H9 (cell line): ENCODE measurements at regions not wholly inside any gene's neighbourhood (a gene's known extent, or its start where the extent isn't known, plus 50 kb on each side); places are given as distances from the start of the nearest gene placed in this dataset.

Experiments used
- DNase-seq: peaks from one replicate; pipeline ENCODE4 v3.0.0-alpha.2; 2017
- H2AFZ ChIP-seq: one replicate; pipeline ENCODE4 v1.6.1; 2013; ENCODE audit warnings: mild to moderate bottlenecking, low read length, control low read depth, moderate library complexity
- H2AK5ac ChIP-seq: 2 replicates; pipeline ENCODE4 v1.6.1; 2013; ENCODE audit warnings: low read length, control low read depth, mixed read lengths; ENCODE audit not compliant: insufficient read length
- H2BK120ac ChIP-seq: one replicate; pipeline ENCODE4 v1.6.1; 2013; ENCODE audit warnings: low read depth, mild to moderate bottlenecking, low read length, control low read depth, inconsistent platforms; ENCODE audit not compliant: poor library complexity, severe bottlenecking
- H2BK12ac ChIP-seq: 2 replicates; pipeline ENCODE4 v1.6.1; 2013; ENCODE audit warnings: low read length, control low read depth, mixed read lengths, low read depth; ENCODE audit not compliant: insufficient read length
- H2BK15ac ChIP-seq: 2 replicates; pipeline ENCODE4 v1.6.1; 2013; ENCODE audit warnings: low read depth, low read length, control low read depth
- H2BK20ac ChIP-seq: one replicate; pipeline ENCODE4 v1.6.1; 2013; ENCODE audit warnings: low read depth, mild to moderate bottlenecking, low read length, control low read depth, inconsistent platforms; ENCODE audit not compliant: poor library complexity, severe bottlenecking
- H2BK5ac ChIP-seq: 2 replicates; pipeline ENCODE4 v1.6.1; 2013; ENCODE audit warnings: low read length, control low read depth, mixed read lengths; ENCODE audit not compliant: insufficient read length
- H3K14ac ChIP-seq: 2 replicates; pipeline ENCODE4 v1.6.1; 2013; ENCODE audit warnings: low read length, control low read depth; ENCODE audit not compliant: insufficient read depth
- H3K18ac ChIP-seq: 2 replicates; pipeline ENCODE4 v1.6.1; 2013; ENCODE audit warnings: low read depth, mild to moderate bottlenecking, mixed read lengths, low read length, control low read depth; ENCODE audit not compliant: insufficient read length
- H3K23ac ChIP-seq: 2 replicates; pipeline ENCODE4 v1.6.1; 2013; ENCODE audit warnings: low read length, control low read depth, mixed read lengths, low read depth; ENCODE audit not compliant: insufficient read length
- H3K23me2 ChIP-seq: 2 replicates; pipeline ENCODE4 v1.6.1; 2013; ENCODE audit warnings: low read depth, mild to moderate bottlenecking, mixed read lengths, low read length, control low read depth; ENCODE audit not compliant: insufficient read length, poor library complexity, severe bottlenecking
- H3K27ac ChIP-seq: 2 replicates; pipeline ENCODE4 v1.5.1; 2013; ENCODE audit warnings: low read length, control low read depth, mixed read lengths, low read depth; ENCODE audit not compliant: insufficient read length
- H3K27me3 ChIP-seq: 2 replicates; pipeline ENCODE4 v1.6.1; 2013; ENCODE audit warnings: low read length, control low read depth, inconsistent platforms; ENCODE audit not compliant: insufficient read depth
- H3K4ac ChIP-seq: 2 replicates; pipeline ENCODE4 v1.6.1; 2013; ENCODE audit warnings: low read depth, mild to moderate bottlenecking, control low read depth, inconsistent platforms, low read length, moderate library complexity
- H3K4me1 ChIP-seq: 2 replicates; pipeline ENCODE4 v1.6.1; 2013; ENCODE audit warnings: low read length, control low read depth, inconsistent platforms; ENCODE audit not compliant: insufficient read depth
- H3K4me2 ChIP-seq: 2 replicates; pipeline ENCODE4 v1.6.1; 2013; ENCODE audit warnings: low read length, control low read depth, mixed read lengths; ENCODE audit not compliant: insufficient read length, insufficient read depth
- H3K56ac ChIP-seq: 2 replicates; pipeline ENCODE4 v1.6.1; 2013; ENCODE audit warnings: low read depth, mild to moderate bottlenecking, mixed read lengths, low read length, control low read depth; ENCODE audit not compliant: insufficient read length
- H3K79me1 ChIP-seq: 2 replicates; pipeline ENCODE4 v1.6.1; 2013; ENCODE audit warnings: low read depth, mild to moderate bottlenecking, moderate library complexity, low read length, control low read depth, inconsistent platforms; ENCODE audit not compliant: insufficient read depth, poor library complexity, severe bottlenecking
- H3K79me2 ChIP-seq: 2 replicates; pipeline ENCODE4 v1.6.1; 2013; ENCODE audit warnings: low read length, control low read depth, inconsistent platforms; ENCODE audit not compliant: insufficient read depth
- H3K9ac ChIP-seq: 2 replicates; pipeline ENCODE4 v1.6.1; 2013; ENCODE audit warnings: low read length, control low read depth, mixed read lengths; ENCODE audit not compliant: insufficient read length; ENCODE audit errors: extremely low read depth
- H3K9me3 ChIP-seq: one replicate; pipeline ENCODE4 v1.6.1; 2013; ENCODE audit warnings: low read depth, low read length, inconsistent platforms; ENCODE audit not compliant: control insufficient read depth
- H3T11ph ChIP-seq: one replicate; pipeline ENCODE4 v1.6.1; 2013; ENCODE audit warnings: mild to moderate bottlenecking, low read length, control low read depth, inconsistent platforms
- H4K20me1 ChIP-seq: one replicate; pipeline ENCODE4 v1.6.1; 2013; ENCODE audit not compliant: control insufficient read depth, insufficient read length, insufficient read depth
- H4K5ac ChIP-seq: 2 replicates; pipeline ENCODE4 v1.6.1; 2013; ENCODE audit warnings: low read depth, mild to moderate bottlenecking, mixed read lengths, low read length, control low read depth; ENCODE audit not compliant: insufficient read length
- H4K8ac ChIP-seq: replicated peaks from 2 replicates; pipeline ENCODE4 v1.6.1; 2013; ENCODE audit warnings: low read length, control low read depth, mixed read lengths, low read depth; ENCODE audit not compliant: insufficient read length
- H4K91ac ChIP-seq: 2 replicates; pipeline ENCODE4 v1.6.1; 2013; ENCODE audit warnings: low read depth, mild to moderate bottlenecking, moderate library complexity, mixed read lengths, low read length, control low read depth; ENCODE audit not compliant: insufficient read length
- H3K27ac Mint-ChIP-seq, 3 experiments: 2 replicates in 2 of 3; 3 replicates in 1 of 3; pipeline ENCODE4 v1.8.0; 2020 to 2021; ENCODE audit warnings: mixed read lengths in 3 of 3, mild to moderate bottlenecking in 1 of 3, moderate library complexity in 1 of 3
- H3K27me3 Mint-ChIP-seq: 2 replicates; pipeline ENCODE4 v1.8.0; 2021; ENCODE audit warnings: low read depth, mild to moderate bottlenecking, moderate library complexity, mixed read lengths
- H3K36me3 Mint-ChIP-seq, 3 experiments: 2 replicates in 2 of 3; 3 replicates in 1 of 3; pipeline ENCODE4 v1.8.0; 2020 to 2021; ENCODE audit warnings: low read depth in 3 of 3, mixed read lengths in 3 of 3; ENCODE audit not compliant: insufficient read depth in 1 of 3
- H3K4me1 Mint-ChIP-seq, 2 experiments: 2 replicates each; pipeline ENCODE4 v1.8.0; 2020; ENCODE audit warnings: mixed read lengths in 2 of 2
- H3K4me3 Mint-ChIP-seq, 2 experiments: 2 replicates in 1 of 2; 3 replicates in 1 of 2; pipeline ENCODE4 v1.8.0; 2020 to 2021; ENCODE audit warnings: mild to moderate bottlenecking in 2 of 2, mixed read lengths in 2 of 2, moderate library complexity in 1 of 2
- H3K9me3 Mint-ChIP-seq, 2 experiments: 2 replicates in 1 of 2; 3 replicates in 1 of 2; pipeline ENCODE4 v1.8.0; 2020; ENCODE audit warnings: mild to moderate bottlenecking in 2 of 2, mixed read lengths in 2 of 2, moderate library complexity in 1 of 2
- WGBS: extraction: QIAGEN DNeasy Blood & Tissue Kit; methylation state at CpG from one replicate; pipeline ENCODE4 v1.1.7; 2013; ENCODE audit warnings: missing lambda C conversion rate, low lambda C conversion rate, mixed read lengths; ENCODE audit not compliant: insufficient read length; ENCODE audit errors: extremely low coverage; 5-methylcytosine and 5-hydroxymethylcytosine counted together
- TF ChIP-seq, protein P1 (sequence below): fragments of 200-600 bp; sonication (generic); conservative IDR thresholded peaks from 3 replicates; pipeline ENCODE4 v1.8.0; 2021; ENCODE audit warnings: antibody characterized with exemption, mild to moderate bottlenecking

DNA sequence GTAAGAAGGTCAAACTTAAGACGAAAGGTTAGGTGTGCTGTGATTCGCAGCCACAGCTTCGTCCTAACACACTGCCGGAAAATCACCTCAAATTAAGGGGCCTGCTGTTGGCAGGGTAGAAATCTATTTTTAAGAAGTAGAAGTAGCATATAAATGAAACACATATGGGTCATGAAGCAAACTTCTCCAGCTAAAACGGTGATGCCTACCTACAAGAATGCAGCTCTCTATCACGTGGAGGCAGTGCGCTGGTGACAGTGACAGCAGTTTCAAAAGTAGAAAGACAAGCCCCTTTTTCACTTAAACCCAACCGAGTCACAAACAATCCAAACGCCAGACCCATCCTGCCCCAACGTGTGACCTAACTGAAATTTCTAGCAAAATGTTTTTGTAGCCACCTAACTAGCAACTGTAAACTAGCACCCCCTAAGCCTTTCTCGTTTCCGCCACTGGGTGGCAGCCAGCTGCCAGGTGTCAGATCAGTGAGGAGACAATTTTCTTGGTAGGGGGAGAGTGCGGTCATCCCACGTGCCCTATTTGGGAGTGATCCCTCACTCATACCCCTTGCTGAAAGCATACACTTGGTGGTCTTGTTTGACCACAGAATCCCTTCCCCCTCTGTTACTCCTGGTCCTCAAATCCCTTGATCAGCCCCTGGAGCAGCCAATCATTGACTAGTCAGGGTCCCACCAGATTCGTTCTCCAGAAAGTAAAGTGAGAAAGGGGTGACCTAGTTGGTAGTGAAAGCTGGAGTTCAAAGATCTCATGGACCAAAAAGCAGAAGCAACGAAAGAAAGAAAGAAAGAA is 71.8 kb upstream of the MAMDC2 start:
- Histone ChIP-seq H2BK15ac (no peak overlapping the region), H3K4ac (no peak overlapping the region), H2BK20ac (no peak overlapping the region), H2AFZ (no peak overlapping the region), H4K20me1 (no peaks in the 10 kb centered on the region), H3K14ac (no peak overlapping the region), H3K23ac (no peak overlapping the region), H3K23me2 (no peaks in the 10 kb centered on the region), H3K4me1 (no peaks in the 10 kb centered on the region), H4K8ac (no peak overlapping the region), H2BK5ac (no peak overlapping the region), H3K9me3 (no peaks in the 10 kb centered on the region), H2BK12ac (no peak overlapping the region), H4K5ac (no peak overlapping the region), H3K9ac (no peak overlapping the region), H3K79me1 (no peaks in the 10 kb centered on the region), H3K4me2 (no peak overlapping the region), H3T11ph (no peak overlapping the region), H3K18ac (no peak overlapping the region), H3K56ac (no peak overlapping the region), H2AK5ac (no peak overlapping the region), H3K27me3 (no peaks in the 10 kb centered on the region), H2BK120ac (no peak overlapping the region), H4K91ac (no peak overlapping the region), H3K27ac (no peak overlapping the region), H3K79me2 (no peaks in the 10 kb centered on the region)
- Mint-ChIP-seq H3K4me3 (no peak overlapping the region), H3K4me1 (peaks cover 21 to 23% of the 10 kb centered on the region in 2 experiments), H3K27me3 (peaks cover 2% of the 10 kb centered on the region; the same call in 1 of the 2 replicates), H3K9me3 (peaks cover 0 to 2% of the 10 kb centered on the region in 2 experiments; a peak in 2 of 5 replicates), H3K27ac (no peak overlapping the region), H3K36me3 (no peaks in the 10 kb centered on the region)
- no CpG with 5 or more reads among the region's 16 CpGs for WGBS
- TF ChIP-seq, protein P1, sequence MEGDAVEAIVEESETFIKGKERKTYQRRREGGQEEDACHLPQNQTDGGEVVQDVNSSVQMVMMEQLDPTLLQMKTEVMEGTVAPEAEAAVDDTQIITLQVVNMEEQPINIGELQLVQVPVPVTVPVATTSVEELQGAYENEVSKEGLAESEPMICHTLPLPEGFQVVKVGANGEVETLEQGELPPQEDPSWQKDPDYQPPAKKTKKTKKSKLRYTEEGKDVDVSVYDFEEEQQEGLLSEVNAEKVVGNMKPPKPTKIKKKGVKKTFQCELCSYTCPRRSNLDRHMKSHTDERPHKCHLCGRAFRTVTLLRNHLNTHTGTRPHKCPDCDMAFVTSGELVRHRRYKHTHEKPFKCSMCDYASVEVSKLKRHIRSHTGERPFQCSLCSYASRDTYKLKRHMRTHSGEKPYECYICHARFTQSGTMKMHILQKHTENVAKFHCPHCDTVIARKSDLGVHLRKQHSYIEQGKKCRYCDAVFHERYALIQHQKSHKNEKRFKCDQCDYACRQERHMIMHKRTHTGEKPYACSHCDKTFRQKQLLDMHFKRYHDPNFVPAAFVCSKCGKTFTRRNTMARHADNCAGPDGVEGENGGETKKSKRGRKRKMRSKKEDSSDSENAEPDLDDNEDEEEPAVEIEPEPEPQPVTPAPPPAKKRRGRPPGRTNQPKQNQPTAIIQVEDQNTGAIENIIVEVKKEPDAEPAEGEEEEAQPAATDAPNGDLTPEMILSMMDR = peak; percentile 92
- DNase-seq = peak; percentile 82
